ENCODE measurements at regions not wholly inside any gene's neighbourhood (a gene's known extent, or its start where the extent isn't known, plus 50 kb on each side); places are given as distances from the start of the nearest gene placed in this dataset.

GRCh38 chr1:147053269-147053668, 115.1 kb downstream of the NBPF12 start:
- Histone ChIP-seq H2AFZ (ENCODE audit: low read depth, low read length) (no peak overlapping the region), H3K4me1 (ENCODE audit: low read length) (peaks cover 4% of the 10 kb centered on the region), H3K36me3 (replicated peaks; ENCODE audit: low read depth, low read length) (no peaks in the 10 kb centered on the region), H3K4me2 (ENCODE audit: low read length) (no peak overlapping the region), H3K4me3 (ENCODE audit: low read length) (no peak overlapping the region), H3K27me3 (ENCODE audit: low read depth, low read length) (peaks cover 9% of the 10 kb centered on the region; the same call in 1 of the 2 replicates), H3K79me2 (ENCODE audit: low read length) (no peaks in the 10 kb centered on the region), H3K27ac (ENCODE audit: low read length) (no peak overlapping the region), H4K20me1 (ENCODE audit: insufficient read depth, low read length) (no peaks in the 10 kb centered on the region), H3K9ac (ENCODE audit: low read length) (no peak overlapping the region), H3K9me3 (ENCODE audit: insufficient read depth, low read length) (no peaks in the 10 kb centered on the region)
- TF ChIP-seq CTCF (IDR thresholded peaks at IDR 0.05; ENCODE audit: low read depth, low read length): no peak
- TF ChIP-seq EZH2phosphoT487 (IDR thresholded peaks at IDR 0.05; ENCODE audit: low read depth): no peak

- Histone ChIP-seq H3K27ac (ENCODE audit: low read length) (no peak overlapping the region), H4K20me1 (ENCODE audit: insufficient read depth, low read length) (no peaks in the 10 kb centered on the region), H3K9ac (ENCODE audit: low read length) (no peak overlapping the region), H3K4me2 (ENCODE audit: low read length) (no peak overlapping the region), H3K27me3 (ENCODE audit: low read depth, low read length) (peaks cover 9% of the 10 kb centered on the region; the same call in 1 of the 2 replicates), H3K36me3 (replicated peaks; ENCODE audit: low read depth, low read length) (no peaks in the 10 kb centered on the region), H3K79me2 (ENCODE audit: low read length) (no peaks in the 10 kb centered on the region), H3K4me3 (ENCODE audit: low read length) (no peak overlapping the region), H3K4me1 (ENCODE audit: low read length) (peaks cover 10% of the 10 kb centered on the region), H2AFZ (ENCODE audit: low read depth, low read length) (no peak overlapping the region), H3K9me3 (ENCODE audit: insufficient read depth, low read length) (no peaks in the 10 kb centered on the region)
- TF ChIP-seq EZH2phosphoT487 (IDR thresholded peaks at IDR 0.05; ENCODE audit: low read depth): no peak
- TF ChIP-seq CTCF (IDR thresholded peaks at IDR 0.05; ENCODE audit: low read depth, low read length): no peak
Measured at GRCh38 chr1:147052677-147053076, 114.6 kb downstream of the NBPF12 start.

- no peak overlapping the region for H2AFZ ChIP-seq (ENCODE audit: low read depth, low read length)
- no peak overlapping the region for H3K27ac ChIP-seq (ENCODE audit: low read length)
- no peaks in the 10 kb centered on the region for H3K9me3 ChIP-seq (ENCODE audit: insufficient read depth, low read length)
- no peaks in the 10 kb centered on the region for H3K36me3 ChIP-seq (replicated peaks; ENCODE audit: low read depth, low read length)
- no peaks in the 10 kb centered on the region for H3K79me2 ChIP-seq (ENCODE audit: low read length)
- H3K4me1 ChIP-seq (ENCODE audit: low read length): peaks cover 14% of the 10 kb centered on the region
- no peaks in the 10 kb centered on the region for H4K20me1 ChIP-seq (ENCODE audit: insufficient read depth, low read length)
- peaks cover 9% of the 10 kb centered on the region; the same call in 1 of the 2 replicates for H3K27me3 ChIP-seq (ENCODE audit: low read depth, low read length)
- no peak overlapping the region for H3K4me3 ChIP-seq (ENCODE audit: low read length)
- no peak for TF ChIP-seq EZH2phosphoT487 (IDR thresholded peaks at IDR 0.05; ENCODE audit: low read depth)
- no peak for TF ChIP-seq CTCF (IDR thresholded peaks at IDR 0.05; ENCODE audit: low read depth, low read length)
- H3K9ac ChIP-seq (ENCODE audit: low read length): no peak overlapping the region
- H3K4me2 ChIP-seq (ENCODE audit: low read length): no peak overlapping the region
Measured at GRCh38 chr1:147052143-147052542, 114.0 kb downstream of the NBPF12 start.

- H3K4me2 ChIP-seq (ENCODE audit: low read length): no peak overlapping the region
- H3K36me3 ChIP-seq (replicated peaks; ENCODE audit: low read depth, low read length): no peaks in the 10 kb centered on the region
- H3K4me1 ChIP-seq (ENCODE audit: low read length): peaks cover 23% of the 10 kb centered on the region
- H4K20me1 ChIP-seq (ENCODE audit: insufficient read depth, low read length): no peaks in the 10 kb centered on the region
- H3K27me3 ChIP-seq (ENCODE audit: low read depth, low read length): peaks cover 9% of the 10 kb centered on the region; the same call in 1 of the 2 replicates
- H3K4me3 ChIP-seq (ENCODE audit: low read length): no peak overlapping the region
- H3K27ac ChIP-seq (ENCODE audit: low read length): no peak overlapping the region
- no peaks in the 10 kb centered on the region for H3K9me3 ChIP-seq (ENCODE audit: insufficient read depth, low read length)
- no peak overlapping the region for H3K9ac ChIP-seq (ENCODE audit: low read length)
- H3K79me2 ChIP-seq (ENCODE audit: low read length): no peaks in the 10 kb centered on the region
- TF ChIP-seq EZH2phosphoT487 (IDR thresholded peaks at IDR 0.05; ENCODE audit: low read depth) (no peak), CTCF (IDR thresholded peaks at IDR 0.05; ENCODE audit: low read depth, low read length) (no peak)
- no peak overlapping the region for H2AFZ ChIP-seq (ENCODE audit: low read depth, low read length)
Measured at GRCh38 chr1:147051136-147051535, 113.0 kb downstream of the NBPF12 start.
